Fibroblast of skin of left quadriceps (primary cell): ENCODE measurements at regions not wholly inside any gene's neighbourhood (a gene's known extent, or its start where the extent isn't known, plus 50 kb on each side); places are given as distances from the start of the nearest gene placed in this dataset.

Source experiments
- DNase-seq, 2 experiments: peaks; one replicate each; pipeline ENCODE4 v3.0.0-alpha.2; 2013; ENCODE audit warnings: low read depth in 2 of 2

- DNase-seq = no peak
Observed at GRCh38 chr17:11081342-11081741, 159.7 kb upstream of the SHISA6 start.

DNA sequence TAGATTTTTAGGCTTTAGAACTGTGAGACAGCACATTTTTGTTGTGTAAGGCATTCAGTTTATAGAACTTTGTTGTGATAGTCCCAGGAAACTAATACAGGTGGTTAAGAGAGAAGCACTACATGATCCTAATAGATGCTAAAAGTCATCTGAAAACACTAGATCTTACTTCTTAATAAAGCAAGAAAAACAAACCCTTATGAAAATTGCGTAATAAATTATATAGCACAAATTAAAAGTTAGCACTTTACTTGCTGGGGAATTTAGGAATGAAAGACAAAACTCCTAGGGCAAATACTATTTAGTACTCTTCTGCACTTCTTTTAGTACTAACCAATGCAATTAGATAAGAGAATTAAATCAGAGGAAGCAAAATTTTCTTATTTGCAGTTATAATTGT, 163.3 kb upstream of the SHISA6 start:
- no peak for DNase-seq

GRCh38 chr17:11074451-11074850, 166.6 kb upstream of the SHISA6 start:
- DNase-seq = no peak

GRCh38 chr17:11056926-11057325, 184.1 kb upstream of the SHISA6 start:
- no peak for DNase-seq

DNA sequence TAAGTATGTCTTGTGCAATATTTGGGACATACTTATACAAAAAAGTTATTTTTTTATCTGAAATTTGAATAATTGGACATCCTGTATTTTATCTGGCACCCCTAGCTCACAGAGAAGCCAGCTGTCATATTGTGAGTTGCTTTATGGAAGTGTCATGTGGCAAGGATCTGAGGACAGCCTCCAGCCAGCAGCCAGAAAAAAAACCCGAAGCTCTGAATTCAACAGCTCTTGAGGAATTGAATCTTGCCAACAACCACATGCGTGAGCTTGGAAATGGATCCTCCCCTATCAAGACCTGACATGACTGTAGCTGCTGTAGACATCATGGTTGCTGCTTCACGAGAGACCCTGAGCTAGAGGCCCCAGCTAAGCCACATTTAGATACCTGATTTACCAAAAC, 187.2 kb upstream of the SHISA6 start:
- no peak for DNase-seq

- DNase-seq = no peak
Observed at GRCh38 chr17:11049539-11049938, 191.5 kb upstream of the SHISA6 start.

GRCh38 chr17:11047228-11047627, 193.8 kb upstream of the SHISA6 start:
- DNase-seq = no peak

DNA sequence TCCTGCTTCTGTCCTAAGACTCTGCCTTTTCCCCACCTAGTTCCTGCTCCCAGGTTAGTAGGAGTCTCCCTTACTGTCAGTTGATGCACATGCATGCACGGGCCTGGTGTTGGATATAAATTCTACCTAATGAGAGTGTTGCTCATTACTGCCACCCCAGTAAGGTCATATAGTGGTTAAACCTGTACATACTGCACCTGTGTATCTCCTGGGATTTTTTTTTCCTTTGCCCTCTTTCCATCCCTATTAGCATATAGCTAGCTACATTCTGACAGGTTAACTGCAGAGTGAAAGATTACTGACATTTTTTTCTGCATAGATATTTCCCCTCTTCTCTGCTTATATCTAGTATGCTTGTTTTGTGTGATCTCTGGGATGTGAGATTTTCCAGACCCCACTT, 201.5 kb upstream of the PIRT start:
- no peak for DNase-seq

DNA sequence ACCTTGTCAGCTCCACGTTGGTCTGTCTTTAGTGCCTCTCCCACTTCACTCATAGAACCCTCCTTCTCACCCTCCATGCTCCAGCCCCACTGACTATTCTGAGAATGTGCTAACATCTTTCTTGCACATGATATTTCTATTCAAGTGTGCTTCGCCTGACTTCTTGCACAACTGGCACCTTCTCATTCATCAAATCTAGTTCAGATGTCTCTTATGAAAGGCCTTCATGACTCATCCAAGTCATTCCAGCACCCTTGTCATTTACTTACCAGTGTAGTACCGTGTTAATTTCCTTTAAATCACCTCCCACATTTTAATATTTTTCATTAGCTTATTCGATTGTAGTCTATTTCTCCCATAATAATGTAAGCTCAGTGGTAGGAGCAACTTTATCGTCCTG, 197.8 kb upstream of the PIRT start:
- DNase-seq = no peak

GRCh38 chr17:11031787-11032186, 193.9 kb upstream of the PIRT start:
- no peak for DNase-seq

DNA sequence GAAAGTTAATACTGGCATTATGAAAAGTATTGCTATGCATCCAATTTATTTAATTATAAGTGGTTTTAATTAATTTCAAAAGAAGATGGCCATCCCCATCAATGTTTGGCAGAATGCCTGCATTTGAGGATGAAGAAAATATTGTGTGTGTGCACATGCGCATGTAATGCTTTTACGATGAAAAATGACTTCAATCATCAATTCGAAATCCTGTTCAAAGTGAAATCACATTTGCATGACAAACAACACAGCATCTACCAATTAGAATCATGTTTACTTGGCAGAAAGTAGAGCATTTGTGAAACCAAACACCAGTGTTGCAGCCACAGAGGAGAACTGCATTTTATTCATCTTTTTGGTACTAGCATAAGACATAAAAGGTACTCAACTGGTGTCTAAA, 191.9 kb upstream of the PIRT start:
- no peak for DNase-seq

GRCh38 chr17:11028349-11028748, 190.5 kb upstream of the PIRT start:
- DNase-seq = no peak

- no peak for DNase-seq
Observed at GRCh38 chr17:11026903-11027302, 189.0 kb upstream of the PIRT start.

DNA sequence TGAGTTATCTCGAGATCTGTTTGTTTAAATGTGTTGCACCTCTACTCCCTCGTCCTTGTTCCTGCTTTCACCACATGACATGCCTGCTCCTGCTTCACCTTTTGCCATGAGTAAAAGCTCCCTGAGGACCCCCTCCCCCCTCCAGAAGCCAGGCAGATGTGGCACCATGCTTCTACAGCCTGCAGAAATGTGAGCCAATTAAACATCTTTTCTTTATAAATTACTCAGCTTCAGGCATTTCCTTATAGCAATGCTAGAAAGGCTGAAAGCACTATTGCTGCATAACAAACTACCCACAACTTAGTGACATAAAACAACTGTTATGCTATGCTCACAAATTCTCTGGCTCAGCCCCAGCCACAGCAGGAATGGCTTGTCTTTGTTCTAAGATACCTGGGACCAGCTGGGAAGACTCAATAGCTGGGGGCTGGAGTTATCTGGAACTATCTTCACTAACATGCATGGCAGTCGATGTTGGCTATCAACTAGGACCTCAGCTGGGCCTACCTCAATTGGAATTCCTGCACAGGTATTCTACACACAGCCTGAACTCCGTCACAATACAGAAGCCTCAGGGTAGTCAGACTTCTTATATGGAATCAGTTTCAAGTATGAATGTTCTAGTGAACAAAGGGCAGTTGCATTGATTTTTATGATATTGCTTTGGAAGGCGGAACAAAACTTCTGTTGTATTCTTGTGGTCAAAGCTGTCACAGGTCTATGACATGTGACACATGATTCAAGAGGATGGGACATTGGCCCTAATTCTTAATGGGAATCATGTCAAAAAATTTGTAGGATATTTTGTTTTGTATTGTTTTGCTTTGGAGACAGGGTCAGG, 186.0 kb upstream of the PIRT start:
- DNase-seq = peak; percentile 8 to 9

GRCh38 chr17:11006530-11006929, 168.6 kb upstream of the PIRT start:
- DNase-seq = no peak

- no peak for DNase-seq
Observed at GRCh38 chr17:11005940-11006339, 168.1 kb upstream of the PIRT start.

- DNase-seq = no peak
Observed at GRCh38 chr17:11002417-11002816, 164.5 kb upstream of the PIRT start.

- DNase-seq = no peak
Observed at GRCh38 chr17:11001651-11002050, 163.8 kb upstream of the PIRT start.

DNA sequence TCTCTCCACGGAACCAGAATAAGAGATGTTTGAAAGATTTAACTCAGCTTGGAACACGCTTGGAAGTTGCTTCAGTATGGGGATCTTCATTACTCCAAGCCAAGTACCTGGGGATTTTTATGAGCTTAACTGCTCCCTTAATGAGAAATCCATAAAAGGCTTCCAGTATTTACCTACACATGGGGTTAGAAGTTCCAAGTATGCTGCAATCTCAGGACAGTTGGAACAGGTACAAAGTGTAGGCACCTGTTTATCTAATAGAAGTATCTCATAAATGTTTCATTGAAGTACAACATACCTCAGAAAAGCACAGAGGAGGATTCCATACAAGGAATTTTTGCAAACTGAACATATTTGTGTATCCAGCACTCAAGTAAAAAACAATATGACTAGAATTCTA, 161.6 kb upstream of the PIRT start:
- no peak for DNase-seq

DNA sequence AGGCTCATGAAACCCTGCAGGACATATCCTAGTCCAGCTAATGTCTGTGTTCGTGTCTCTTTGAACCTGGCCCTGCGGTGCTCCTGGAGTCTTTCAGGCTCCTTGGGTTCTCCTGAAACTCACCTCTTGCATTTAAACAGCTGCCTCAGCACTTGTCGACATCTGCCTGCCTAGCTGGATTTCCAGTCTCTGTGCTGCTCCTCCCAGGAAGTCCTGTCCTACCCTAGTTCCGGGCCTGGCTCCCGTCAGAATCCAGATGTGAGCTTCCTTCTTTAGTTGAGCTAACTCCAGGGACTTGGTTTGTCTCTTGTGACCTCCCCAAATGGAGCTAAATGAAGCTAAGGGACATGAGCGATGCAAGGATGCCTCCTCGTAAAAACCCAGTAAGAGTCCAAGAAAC, 155.2 kb upstream of the PIRT start:
- no peak for DNase-seq

- DNase-seq = no peak
Observed at GRCh38 chr17:10992106-10992880, 154.4 kb upstream of the PIRT start.

DNA sequence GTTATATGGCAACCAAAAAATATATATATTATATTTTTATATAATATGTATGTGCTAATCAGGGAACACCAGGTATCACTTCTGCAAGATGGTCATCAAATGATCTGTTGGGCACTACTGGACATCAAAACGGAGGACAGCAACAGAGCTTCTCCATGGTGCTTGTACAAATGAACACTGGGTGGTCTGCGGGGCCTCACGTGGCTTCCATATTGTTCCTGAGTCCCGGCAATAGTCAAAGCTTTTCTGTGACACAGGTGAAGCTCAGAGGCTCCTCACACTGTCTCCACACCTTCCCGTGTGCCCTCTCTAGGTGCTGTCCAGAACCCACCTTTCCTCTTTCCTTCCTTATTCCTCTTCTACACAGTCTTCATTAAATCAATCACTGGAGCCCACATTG, 149.9 kb upstream of the PIRT start:
- DNase-seq = no peak

- DNase-seq = no peak
Observed at GRCh38 chr17:10984220-10984619, 146.3 kb upstream of the PIRT start.
